ENCODE measurements at regions not wholly inside any gene's neighbourhood (a gene's known extent, or its start where the extent isn't known, plus 50 kb on each side); places are given as distances from the start of the nearest gene placed in this dataset.

DNA sequence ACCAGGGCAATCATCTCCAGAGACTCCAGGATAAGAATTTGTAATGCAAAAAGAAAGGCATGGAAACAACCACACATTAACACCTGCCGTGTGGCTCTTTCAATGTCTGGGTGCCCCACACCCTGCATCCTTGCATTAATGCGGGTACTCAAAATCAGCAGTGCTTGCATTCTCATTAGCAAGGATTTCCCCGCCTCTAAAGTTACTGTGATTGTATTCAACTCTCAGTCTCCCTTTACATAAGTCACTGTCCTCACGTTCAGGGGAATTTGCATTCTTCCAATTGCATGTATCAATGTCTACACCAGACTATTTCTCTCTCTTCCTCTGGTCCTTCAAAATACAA, 324.3 kb downstream of the FOXL1 start:
- DNase-seq (ENCODE audit: low read depth) = no peak
- TF ChIP-seq, protein P1, sequence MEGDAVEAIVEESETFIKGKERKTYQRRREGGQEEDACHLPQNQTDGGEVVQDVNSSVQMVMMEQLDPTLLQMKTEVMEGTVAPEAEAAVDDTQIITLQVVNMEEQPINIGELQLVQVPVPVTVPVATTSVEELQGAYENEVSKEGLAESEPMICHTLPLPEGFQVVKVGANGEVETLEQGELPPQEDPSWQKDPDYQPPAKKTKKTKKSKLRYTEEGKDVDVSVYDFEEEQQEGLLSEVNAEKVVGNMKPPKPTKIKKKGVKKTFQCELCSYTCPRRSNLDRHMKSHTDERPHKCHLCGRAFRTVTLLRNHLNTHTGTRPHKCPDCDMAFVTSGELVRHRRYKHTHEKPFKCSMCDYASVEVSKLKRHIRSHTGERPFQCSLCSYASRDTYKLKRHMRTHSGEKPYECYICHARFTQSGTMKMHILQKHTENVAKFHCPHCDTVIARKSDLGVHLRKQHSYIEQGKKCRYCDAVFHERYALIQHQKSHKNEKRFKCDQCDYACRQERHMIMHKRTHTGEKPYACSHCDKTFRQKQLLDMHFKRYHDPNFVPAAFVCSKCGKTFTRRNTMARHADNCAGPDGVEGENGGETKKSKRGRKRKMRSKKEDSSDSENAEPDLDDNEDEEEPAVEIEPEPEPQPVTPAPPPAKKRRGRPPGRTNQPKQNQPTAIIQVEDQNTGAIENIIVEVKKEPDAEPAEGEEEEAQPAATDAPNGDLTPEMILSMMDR (conservative IDR thresholded peaks at IDR 0.05; ENCODE audit: control insufficient read depth, insufficient read depth, low read depth, low read length) = no peak
- no peak overlapping the region for H3K4me3 ChIP-seq (ENCODE audit: control insufficient read depth, low read depth, low read length)

DNA sequence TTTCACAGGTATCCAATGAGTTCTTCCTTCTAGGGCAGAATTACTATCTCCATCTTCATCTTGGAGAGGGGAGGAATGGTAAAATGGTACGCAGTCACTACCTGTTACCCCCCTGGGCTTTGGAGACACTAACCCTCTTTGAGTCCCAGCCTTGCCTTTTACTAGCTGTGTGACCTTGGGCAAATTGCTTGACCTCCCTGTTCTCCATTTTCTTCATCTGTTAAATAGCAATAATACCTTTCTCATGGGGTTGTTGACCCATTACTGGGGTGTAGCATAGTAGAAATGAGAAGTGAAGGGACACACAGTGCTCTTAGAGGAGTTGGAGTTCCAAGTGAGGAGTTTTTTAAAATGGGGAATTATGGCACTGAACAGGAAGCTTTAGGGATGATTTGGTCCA, 324.7 kb downstream of the FOXL1 start:
- TF ChIP-seq, protein P1 (conservative IDR thresholded peaks at IDR 0.05; ENCODE audit: control insufficient read depth, insufficient read depth, low read depth, low read length) = no peak
- no peak for DNase-seq (ENCODE audit: low read depth)
- no peak overlapping the region for H3K4me3 ChIP-seq (ENCODE audit: control insufficient read depth, low read depth, low read length)

DNA sequence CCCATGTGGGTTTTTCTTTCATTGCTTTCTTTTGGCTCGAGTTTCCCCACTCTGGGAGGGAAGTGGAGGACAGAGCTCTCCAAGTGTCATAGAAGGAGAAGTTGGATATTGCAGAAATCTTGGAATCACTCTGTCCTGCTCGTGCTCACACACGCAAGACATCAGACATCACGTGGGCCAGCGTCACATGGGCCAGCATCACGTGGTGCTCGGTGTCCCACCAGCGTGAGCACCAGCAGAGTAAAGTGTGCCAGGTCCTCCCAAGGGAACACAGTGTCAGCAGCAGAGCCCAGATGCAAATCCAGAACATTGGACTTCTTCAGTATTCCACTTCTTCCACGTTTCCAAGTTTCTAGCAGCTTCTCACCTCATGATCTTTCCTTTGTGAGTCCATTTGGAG, 327.0 kb downstream of the FOXL1 start:
- TF ChIP-seq, protein P1 (conservative IDR thresholded peaks at IDR 0.05; ENCODE audit: control insufficient read depth, insufficient read depth, low read depth, low read length) = no peak
- DNase-seq (ENCODE audit: low read depth) = no peak
- H3K4me3 ChIP-seq (ENCODE audit: control insufficient read depth, low read depth, low read length) = no peak overlapping the region

DNA sequence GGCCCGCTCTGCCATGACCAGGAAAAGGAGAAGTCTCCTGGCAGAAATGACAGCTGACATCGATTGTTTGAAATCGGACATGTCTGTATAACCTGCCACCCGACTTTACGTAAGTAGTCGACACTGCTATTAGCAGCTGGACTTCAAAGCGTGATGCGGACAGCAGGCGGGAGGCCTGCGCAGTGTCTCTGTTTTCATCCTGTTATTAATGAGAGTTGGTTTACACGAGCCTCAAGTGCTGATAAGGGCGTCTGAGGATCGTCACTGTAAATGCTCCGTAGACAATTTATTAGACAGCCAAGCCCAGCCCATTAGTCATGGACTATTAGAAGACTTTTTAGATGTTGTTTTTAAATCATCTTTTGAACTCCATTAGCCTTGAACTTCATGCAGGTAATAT, 328.3 kb downstream of the FOXL1 start:
- DNase-seq (ENCODE audit: low read depth) = no peak
- TF ChIP-seq, protein P1 (conservative IDR thresholded peaks at IDR 0.05; ENCODE audit: control insufficient read depth, insufficient read depth, low read depth, low read length) = no peak
- H3K4me3 ChIP-seq (ENCODE audit: control insufficient read depth, low read depth, low read length) = no peak overlapping the region

DNA sequence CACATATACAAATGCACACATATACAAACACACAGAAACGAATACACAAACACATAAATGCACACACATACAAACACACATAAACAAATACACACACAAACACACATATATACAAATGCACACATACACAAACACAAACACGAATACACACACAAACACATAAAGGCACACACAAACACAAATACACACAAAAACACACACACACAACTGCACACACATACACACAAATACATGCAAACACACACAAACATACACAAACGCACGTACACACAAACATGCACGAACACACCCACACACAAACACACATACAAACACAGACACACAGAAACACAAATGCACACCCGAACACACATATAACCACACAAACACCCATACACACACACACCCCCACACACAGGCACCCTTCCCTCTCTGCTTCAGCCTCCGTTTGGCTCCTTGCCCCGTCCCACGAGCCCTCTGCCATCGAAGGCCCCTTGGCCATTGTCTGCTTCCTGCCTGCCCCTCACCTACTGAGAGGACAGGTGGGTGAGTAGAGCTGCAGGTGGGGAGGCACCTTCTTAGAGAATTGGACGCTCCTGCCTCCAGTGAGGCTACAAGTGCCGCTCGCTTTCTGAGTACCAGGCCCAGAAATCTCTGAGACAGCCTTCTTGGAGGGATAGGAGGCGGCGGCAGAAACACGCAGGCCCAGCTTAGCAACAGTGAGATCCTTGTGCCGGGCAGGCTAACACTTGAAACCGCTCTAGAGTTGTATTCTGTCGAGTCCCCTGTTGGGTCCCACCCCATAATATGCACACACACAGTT, 331.2 kb downstream of the FOXL1 start:
- TF ChIP-seq, protein P1 (conservative IDR thresholded peaks at IDR 0.05; ENCODE audit: control insufficient read depth, insufficient read depth, low read depth, low read length) = no peak
- DNase-seq (ENCODE audit: low read depth) = no peak
- no peak overlapping the region for H3K4me3 ChIP-seq (ENCODE audit: control insufficient read depth, low read depth, low read length)

DNA sequence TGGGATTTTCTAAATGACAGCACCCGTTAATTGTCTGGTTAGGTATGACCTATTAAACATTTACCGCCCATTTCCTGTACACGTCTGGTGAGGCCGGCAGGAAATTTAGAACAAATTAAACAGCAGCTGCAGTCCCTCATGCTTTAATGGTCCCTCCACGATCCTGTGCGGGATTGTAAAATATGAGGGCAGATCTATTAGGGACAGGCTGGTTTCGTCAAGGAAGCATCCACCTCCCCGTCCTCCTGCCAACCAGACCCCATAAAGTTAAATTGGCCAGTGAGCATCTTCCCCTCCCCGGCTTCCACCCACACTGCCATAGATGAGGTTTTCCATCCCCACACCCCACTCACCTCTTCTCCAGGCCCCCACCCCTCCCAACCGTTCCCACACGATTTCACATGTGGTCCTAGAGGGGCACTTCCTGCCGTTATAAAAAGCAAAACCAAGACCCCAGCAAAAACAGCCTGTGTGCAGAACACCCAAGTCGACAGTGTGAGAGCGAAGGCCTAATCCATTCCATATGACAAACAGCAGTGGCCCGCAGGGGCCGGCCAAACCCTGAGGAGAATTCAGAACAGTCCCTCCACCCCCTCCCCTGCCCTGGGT, 331.9 kb downstream of the FOXL1 start:
- DNase-seq (ENCODE audit: low read depth) = no peak
- TF ChIP-seq, protein P1 (conservative IDR thresholded peaks at IDR 0.05; ENCODE audit: control insufficient read depth, insufficient read depth, low read depth, low read length) = no peak
- H3K4me3 ChIP-seq (ENCODE audit: control insufficient read depth, low read depth, low read length) = no peak overlapping the region

Data from fibroblast of mammary gland (primary cell).